SJCRH30 (cell line): ENCODE measurements at regions not wholly inside any gene's neighbourhood (a gene's known extent, or its start where the extent isn't known, plus 50 kb on each side); places are given as distances from the start of the nearest gene placed in this dataset.

Experiments used
- DNase-seq, 2 experiments: peaks; one replicate each; pipeline ENCODE4 v3.0.0-alpha.2; 2015 to 2020
- H3K27ac ChIP-seq: fragments of 250-450 bp; sonication (Bioruptor Pico); 2 replicates; pipeline ENCODE4 v1.5.1; 2020; ENCODE audit warnings: mild to moderate bottlenecking, moderate library complexity
- H3K27me3 ChIP-seq: fragments of 250-450 bp; sonication (Bioruptor Pico); 2 replicates; pipeline ENCODE4 v1.5.1; 2020; ENCODE audit warnings: mild to moderate bottlenecking, moderate library complexity
- H3K36me3 ChIP-seq: fragments of 250-450 bp; sonication (Bioruptor Pico); 2 replicates; pipeline ENCODE4 v1.5.1; 2020; ENCODE audit warnings: mild to moderate bottlenecking, moderate library complexity
- H3K4me1 ChIP-seq: fragments of 250-450 bp; sonication (Bioruptor Pico); 2 replicates; pipeline ENCODE4 v1.5.1; 2020; ENCODE audit warnings: mild to moderate bottlenecking, moderate library complexity
- H3K4me3 ChIP-seq: fragments of 250-450 bp; sonication (Bioruptor Pico); 2 replicates; pipeline ENCODE4 v1.5.1; 2020; ENCODE audit warnings: mild to moderate bottlenecking, moderate library complexity
- H3K9me3 ChIP-seq: fragments of 250-450 bp; sonication (Bioruptor Pico); replicated peaks from 2 replicates; pipeline ENCODE4 v1.5.1; 2020; ENCODE audit warnings: mild to moderate bottlenecking, moderate library complexity

- H3K4me1 ChIP-seq: no peaks in the 10 kb centered on the region
- DNase-seq: no peak
- H3K27ac ChIP-seq: no peak overlapping the region
- H3K27me3 ChIP-seq: no peaks in the 10 kb centered on the region
- no peaks in the 10 kb centered on the region for H3K9me3 ChIP-seq
- no peaks in the 10 kb centered on the region for H3K36me3 ChIP-seq
- no peak overlapping the region for H3K4me3 ChIP-seq
Measured at GRCh38 chr21:25127811-25128210, 479.5 kb downstream of the MRPL39 start.

GRCh38 chr21:25127007-25127406 is 480.3 kb downstream of the MRPL39 start:
- Histone ChIP-seq H3K9me3 (no peaks in the 10 kb centered on the region), H3K36me3 (no peaks in the 10 kb centered on the region), H3K4me1 (no peaks in the 10 kb centered on the region), H3K27ac (no peak overlapping the region), H3K4me3 (no peak overlapping the region), H3K27me3 (no peaks in the 10 kb centered on the region)
- DNase-seq: no peak

- Histone ChIP-seq H3K27ac (no peak overlapping the region), H3K36me3 (no peaks in the 10 kb centered on the region), H3K4me3 (no peak overlapping the region), H3K4me1 (no peaks in the 10 kb centered on the region), H3K27me3 (no peaks in the 10 kb centered on the region), H3K9me3 (no peaks in the 10 kb centered on the region)
- DNase-seq: no peak
Measured at GRCh38 chr21:25126564-25126963, 480.7 kb downstream of the MRPL39 start.

- no peaks in the 10 kb centered on the region for H3K9me3 ChIP-seq
- DNase-seq: no peak
- no peak overlapping the region for H3K4me3 ChIP-seq
- H3K27ac ChIP-seq: no peak overlapping the region
- H3K4me1 ChIP-seq: no peaks in the 10 kb centered on the region
- no peaks in the 10 kb centered on the region for H3K27me3 ChIP-seq
- H3K36me3 ChIP-seq: no peaks in the 10 kb centered on the region
Measured at GRCh38 chr21:25118648-25119047, 488.6 kb downstream of the MRPL39 start.

GRCh38 chr21:25115021-25115420 is 492.3 kb downstream of the MRPL39 start:
- Histone ChIP-seq H3K9me3 (no peaks in the 10 kb centered on the region), H3K4me3 (no peak overlapping the region), H3K27me3 (no peaks in the 10 kb centered on the region), H3K36me3 (no peaks in the 10 kb centered on the region), H3K4me1 (no peaks in the 10 kb centered on the region), H3K27ac (no peak overlapping the region)
- no peak for DNase-seq

- no peaks in the 10 kb centered on the region for H3K4me1 ChIP-seq
- peak in 1 of 2 experiments; percentile 2 for DNase-seq
- H3K27ac ChIP-seq: no peak overlapping the region
- H3K4me3 ChIP-seq: no peak overlapping the region
- no peaks in the 10 kb centered on the region for H3K36me3 ChIP-seq
- H3K9me3 ChIP-seq: no peaks in the 10 kb centered on the region
- peaks cover 4% of the 10 kb centered on the region; the same call in 1 of the 2 replicates for H3K27me3 ChIP-seq
Measured at GRCh38 chr21:25107708-25108107, 499.6 kb downstream of the MRPL39 start.

- no peak for DNase-seq
- no peaks in the 10 kb centered on the region for H3K36me3 ChIP-seq
- peaks cover 4% of the 10 kb centered on the region; the same call in 1 of the 2 replicates for H3K27me3 ChIP-seq
- H3K4me1 ChIP-seq: no peaks in the 10 kb centered on the region
- H3K4me3 ChIP-seq: no peak overlapping the region
- no peaks in the 10 kb centered on the region for H3K9me3 ChIP-seq
- H3K27ac ChIP-seq: no peak overlapping the region
Measured at GRCh38 chr21:25103500-25104207, 503.6 kb downstream of the MRPL39 start.

- DNase-seq: no peak
- H3K27me3 ChIP-seq: no peaks in the 10 kb centered on the region
- no peaks in the 10 kb centered on the region for H3K4me1 ChIP-seq
- H3K27ac ChIP-seq: no peak overlapping the region
- no peaks in the 10 kb centered on the region for H3K36me3 ChIP-seq
- H3K4me3 ChIP-seq: no peak overlapping the region
- no peaks in the 10 kb centered on the region for H3K9me3 ChIP-seq
Measured at GRCh38 chr21:25097648-25098047, 509.6 kb downstream of the MRPL39 start.

- H3K4me1 ChIP-seq: no peaks in the 10 kb centered on the region
- H3K4me3 ChIP-seq: no peak overlapping the region
- no peaks in the 10 kb centered on the region; the same call in 1 of the 2 replicates for H3K36me3 ChIP-seq
- H3K9me3 ChIP-seq: no peaks in the 10 kb centered on the region
- no peak overlapping the region for H3K27ac ChIP-seq
- no peak for DNase-seq
- no peaks in the 10 kb centered on the region for H3K27me3 ChIP-seq
Measured at GRCh38 chr21:25094695-25095094, 512.6 kb downstream of the MRPL39 start.

- Histone ChIP-seq H3K4me1 (no peaks in the 10 kb centered on the region), H3K27ac (no peak overlapping the region), H3K36me3 (no peaks in the 10 kb centered on the region; the same call in 1 of the 2 replicates), H3K27me3 (no peaks in the 10 kb centered on the region), H3K4me3 (no peak overlapping the region), H3K9me3 (no peaks in the 10 kb centered on the region)
- no peak for DNase-seq
Measured at GRCh38 chr21:25092441-25093011, 514.8 kb downstream of the MRPL39 start.

- Histone ChIP-seq H3K27ac (no peak overlapping the region), H3K9me3 (no peaks in the 10 kb centered on the region), H3K36me3 (no peaks in the 10 kb centered on the region), H3K27me3 (no peaks in the 10 kb centered on the region), H3K4me3 (no peak overlapping the region), H3K4me1 (no peaks in the 10 kb centered on the region)
- DNase-seq: no peak
Measured at GRCh38 chr21:25081096-25081495, 526.2 kb downstream of the MRPL39 start.

- Histone ChIP-seq H3K27me3 (no peaks in the 10 kb centered on the region), H3K36me3 (no peaks in the 10 kb centered on the region), H3K4me3 (no peak overlapping the region), H3K27ac (no peak overlapping the region), H3K4me1 (no peaks in the 10 kb centered on the region), H3K9me3 (no peaks in the 10 kb centered on the region)
- no peak for DNase-seq
Measured at GRCh38 chr21:25080661-25081060, 526.6 kb downstream of the MRPL39 start.

GRCh38 chr21:25080141-25080540 is 527.1 kb downstream of the MRPL39 start:
- no peak for DNase-seq
- H3K27ac ChIP-seq: no peak overlapping the region
- no peaks in the 10 kb centered on the region for H3K9me3 ChIP-seq
- no peaks in the 10 kb centered on the region for H3K4me1 ChIP-seq
- no peak overlapping the region for H3K4me3 ChIP-seq
- no peaks in the 10 kb centered on the region for H3K36me3 ChIP-seq
- no peaks in the 10 kb centered on the region for H3K27me3 ChIP-seq

GRCh38 chr21:25079053-25079452 is 528.2 kb downstream of the MRPL39 start:
- Histone ChIP-seq H3K4me3 (no peak overlapping the region), H3K9me3 (no peaks in the 10 kb centered on the region), H3K27ac (no peak overlapping the region), H3K36me3 (no peaks in the 10 kb centered on the region), H3K4me1 (no peaks in the 10 kb centered on the region), H3K27me3 (no peaks in the 10 kb centered on the region)
- no peak for DNase-seq

- H3K27me3 ChIP-seq: no peaks in the 10 kb centered on the region
- H3K9me3 ChIP-seq: no peaks in the 10 kb centered on the region
- no peak overlapping the region for H3K4me3 ChIP-seq
- H3K27ac ChIP-seq: no peak overlapping the region
- no peaks in the 10 kb centered on the region for H3K36me3 ChIP-seq
- DNase-seq: no peak
- no peaks in the 10 kb centered on the region for H3K4me1 ChIP-seq
Measured at GRCh38 chr21:25062061-25062460, 545.2 kb downstream of the MRPL39 start.

GRCh38 chr21:25054689-25055088 is 552.6 kb downstream of the MRPL39 start:
- Histone ChIP-seq H3K36me3 (no peaks in the 10 kb centered on the region), H3K4me3 (no peak overlapping the region), H3K27ac (no peak overlapping the region), H3K27me3 (no peaks in the 10 kb centered on the region), H3K4me1 (no peaks in the 10 kb centered on the region), H3K9me3 (no peaks in the 10 kb centered on the region)
- no peak for DNase-seq
